Inferior parietal cortex (tissue), 1 donor: ENCODE measurements at regions not wholly inside any gene's neighbourhood (a gene's known extent, or its start where the extent isn't known, plus 50 kb on each side); places are given as distances from the start of the nearest gene placed in this dataset.
"Not testable (repeated sequence)": the region's sequence is repeated elsewhere in the genome, so short reads cannot be mapped to it uniquely, and the experiment has no call there.

Experiments
- DNase-seq: peaks from one replicate; pipeline ENCODE4 v3.0.0-alpha.2; 2016; ENCODE audit errors: extremely low spot score

DNA sequence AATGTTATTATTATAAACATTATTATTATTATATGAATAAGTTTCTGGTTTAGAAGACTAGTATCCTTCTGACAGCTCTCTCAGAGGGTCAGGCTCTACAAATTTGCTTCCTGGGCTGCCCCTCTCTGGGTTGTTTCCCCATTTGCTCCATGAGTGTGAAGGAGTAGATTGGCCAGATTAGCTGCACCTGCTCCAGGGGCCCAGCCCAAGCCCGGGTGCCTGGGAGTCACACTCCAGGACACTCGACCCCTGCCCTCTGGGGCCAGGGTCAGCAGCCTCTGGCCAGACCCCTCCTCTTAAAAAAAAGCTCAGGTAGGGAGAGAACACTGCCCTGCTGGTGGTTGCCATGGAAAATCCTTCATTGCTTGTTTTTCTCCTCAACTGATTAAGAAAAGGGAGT is 169.0 kb upstream of the FOXD4L5 start:
- DNase-seq, result not testable (repeated sequence)

DNA sequence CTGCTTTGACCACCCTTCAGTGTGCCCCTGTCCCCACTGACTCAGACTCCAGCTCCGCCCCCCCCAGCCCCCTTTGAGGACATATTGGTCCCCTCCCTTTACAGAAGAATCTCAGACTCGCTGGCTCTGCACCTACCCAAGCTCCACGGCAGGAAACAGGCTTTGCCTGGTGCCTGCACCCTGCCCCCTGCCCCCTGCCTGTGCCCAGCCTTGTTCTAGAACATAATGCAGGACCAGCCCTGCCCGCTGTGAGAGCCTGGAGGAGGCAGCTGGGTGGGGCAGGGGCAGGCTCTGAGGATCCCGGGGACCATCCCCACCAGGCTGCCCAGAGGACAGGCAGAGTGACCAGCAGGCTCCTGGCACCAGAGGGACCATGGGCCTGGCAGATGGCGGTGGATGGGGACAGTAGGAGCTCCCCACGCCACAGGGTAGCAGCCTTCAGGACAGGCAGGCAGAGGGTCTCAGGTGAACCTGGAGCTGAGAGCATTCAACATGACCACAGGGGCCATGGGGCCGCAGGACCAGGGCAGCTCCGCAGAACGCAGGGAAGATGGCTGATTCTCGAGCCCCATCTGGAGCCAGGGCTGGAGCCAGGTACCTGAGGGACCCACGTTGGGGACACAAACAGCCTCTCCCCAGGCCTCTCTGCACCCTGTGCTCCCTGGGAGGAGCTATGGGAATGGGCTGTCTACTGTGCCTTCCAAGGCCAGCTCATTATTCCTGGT is 165.0 kb upstream of the FOXD4L5 start:
- DNase-seq, result not testable (repeated sequence)

DNA sequence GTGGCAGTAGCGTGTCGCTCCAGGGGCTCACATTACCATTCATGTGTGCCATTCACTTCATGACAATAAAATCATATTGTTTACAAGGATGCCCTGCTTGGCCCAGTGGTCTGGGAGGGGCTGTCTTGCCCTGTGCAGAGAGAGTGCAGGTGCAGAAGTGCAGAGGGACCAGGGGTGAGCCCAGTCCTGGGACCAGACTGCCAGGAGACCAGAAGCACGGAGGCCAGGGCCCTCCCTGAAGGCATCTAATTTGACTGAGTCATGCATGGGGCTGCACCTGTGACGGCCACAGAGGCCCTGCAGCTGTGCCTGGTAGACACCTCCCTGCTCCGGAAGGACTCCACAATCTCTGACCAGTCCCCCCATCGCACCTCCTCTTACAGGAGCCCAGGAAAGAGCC is 164.4 kb upstream of the FOXD4L5 start:
- no peak for DNase-seq

DNA sequence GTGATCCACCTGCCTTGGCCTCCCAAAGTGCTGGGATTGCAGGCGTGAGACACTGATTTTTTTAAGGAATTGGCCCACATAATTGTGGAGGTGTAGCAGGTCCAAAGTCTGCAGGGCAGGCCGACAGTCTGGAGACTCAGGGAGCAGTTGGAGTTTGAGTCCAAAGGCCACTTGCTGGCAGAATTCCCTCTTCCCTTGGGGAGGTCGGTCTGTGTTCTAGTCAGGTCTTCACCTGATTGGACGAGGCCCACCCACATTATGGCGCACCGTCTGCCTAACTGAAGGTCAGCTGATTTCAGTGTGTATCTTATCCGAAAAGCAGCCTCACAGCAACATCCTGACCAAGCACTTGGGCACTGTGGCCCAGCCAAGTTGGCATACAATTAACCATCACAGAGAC is 162.1 kb upstream of the FOXD4L5 start:
- not testable (repeated sequence) for DNase-seq

DNA sequence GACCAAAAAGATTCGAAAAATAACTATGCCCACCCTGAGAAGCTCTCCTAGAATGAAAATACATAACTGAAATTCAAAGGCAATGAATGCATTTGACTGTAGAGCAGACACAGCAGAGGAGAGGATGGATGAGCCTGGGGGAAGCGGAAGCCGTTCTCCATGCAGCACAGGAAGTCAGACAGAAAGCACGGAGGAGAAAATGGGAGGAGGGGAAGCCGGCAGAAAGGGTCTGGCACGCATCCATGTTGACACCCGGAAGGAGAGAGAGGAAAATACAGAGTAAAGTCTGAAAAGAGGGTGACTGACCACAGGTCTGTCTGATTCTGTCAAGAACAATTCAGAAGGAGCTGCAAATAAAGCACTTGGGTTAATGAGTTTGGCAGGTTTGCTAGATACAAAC is 161.0 kb upstream of the FOXD4L5 start:
- not testable (repeated sequence) for DNase-seq

DNA sequence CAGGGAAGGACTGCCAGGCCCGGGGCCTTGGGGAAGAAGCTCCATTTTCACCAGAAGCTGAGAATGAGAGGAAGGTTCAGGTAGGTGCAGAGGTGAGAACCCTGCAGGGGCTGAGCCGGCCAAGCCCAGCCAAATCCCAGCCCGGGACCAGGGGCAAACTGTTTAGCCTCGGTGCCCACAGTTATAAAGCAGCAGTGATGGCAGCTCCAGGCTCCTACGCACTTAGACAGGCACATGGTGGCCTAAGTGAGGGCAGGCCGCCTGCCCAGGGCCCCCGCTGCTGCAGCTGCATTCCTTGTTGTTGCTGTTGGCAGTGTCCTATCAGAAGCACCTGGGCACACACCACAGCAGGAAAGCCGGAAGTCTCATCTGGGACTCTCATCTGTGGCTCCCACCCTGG is 159.9 kb upstream of the FOXD4L5 start:
- DNase-seq, result no peak

DNA sequence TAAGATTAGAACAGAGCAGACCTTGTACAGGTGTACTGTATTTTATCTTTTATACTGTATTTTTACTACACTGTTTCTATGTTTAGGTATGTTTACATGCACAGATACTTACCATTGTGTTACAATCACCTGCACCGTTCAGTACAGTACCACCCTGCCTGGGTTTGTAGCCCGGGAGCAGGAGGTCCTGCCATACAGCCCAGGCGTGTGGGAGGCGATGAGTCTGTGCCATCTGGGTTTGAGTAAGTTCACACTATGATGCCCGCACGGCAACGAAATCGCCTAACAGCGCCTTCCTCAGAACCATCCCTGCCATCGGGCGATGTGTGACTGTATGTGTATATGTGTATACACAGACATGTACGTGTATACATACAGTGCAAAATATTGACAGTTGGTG is 157.1 kb upstream of the FOXD4L5 start:
- not testable (repeated sequence) for DNase-seq

DNA sequence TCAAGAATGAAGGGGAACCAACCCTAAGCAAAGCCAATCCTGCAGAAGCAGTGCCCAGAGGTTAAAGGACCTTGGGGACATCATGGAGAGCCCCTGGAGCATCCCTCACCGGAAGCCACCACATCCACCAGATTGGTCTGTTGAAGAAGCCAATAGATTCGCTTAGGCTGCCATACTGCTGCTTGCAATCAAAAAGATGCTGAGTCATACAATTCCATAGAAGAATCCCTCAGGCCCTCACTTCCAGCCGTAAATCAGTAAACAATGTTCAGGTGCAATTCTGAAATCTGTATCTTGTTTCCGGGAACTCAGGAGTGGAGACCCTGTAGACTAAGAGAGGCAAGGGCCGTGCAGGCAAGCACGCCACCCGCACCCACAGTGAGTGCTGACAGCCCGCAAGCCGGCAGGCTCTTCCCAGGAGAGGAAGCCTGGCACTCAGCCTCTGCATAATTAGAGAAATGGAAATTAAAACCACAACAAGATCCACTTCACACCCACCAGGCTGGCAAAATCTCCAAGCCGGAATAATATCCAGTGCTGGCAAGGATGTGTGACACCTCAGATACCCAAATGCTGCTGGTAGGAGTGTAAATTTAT is 156.4 kb upstream of the FOXD4L5 start:
- DNase-seq, result not testable (repeated sequence)

DNA sequence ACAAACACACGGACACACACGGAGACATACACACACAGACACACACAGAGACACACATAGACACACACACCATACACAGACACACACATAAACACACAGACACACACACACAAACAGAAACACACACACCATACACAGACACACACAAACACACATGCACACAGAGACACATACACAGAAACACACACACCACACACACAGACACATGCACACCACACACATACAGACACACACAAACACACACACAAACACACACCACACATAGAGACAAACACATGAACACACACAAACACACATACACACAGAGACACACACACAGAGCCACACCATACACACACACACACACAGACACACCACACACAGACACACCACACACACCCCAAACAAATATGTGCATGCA is 152.7 kb upstream of the FOXD4L5 start:
- no peak for DNase-seq

DNA sequence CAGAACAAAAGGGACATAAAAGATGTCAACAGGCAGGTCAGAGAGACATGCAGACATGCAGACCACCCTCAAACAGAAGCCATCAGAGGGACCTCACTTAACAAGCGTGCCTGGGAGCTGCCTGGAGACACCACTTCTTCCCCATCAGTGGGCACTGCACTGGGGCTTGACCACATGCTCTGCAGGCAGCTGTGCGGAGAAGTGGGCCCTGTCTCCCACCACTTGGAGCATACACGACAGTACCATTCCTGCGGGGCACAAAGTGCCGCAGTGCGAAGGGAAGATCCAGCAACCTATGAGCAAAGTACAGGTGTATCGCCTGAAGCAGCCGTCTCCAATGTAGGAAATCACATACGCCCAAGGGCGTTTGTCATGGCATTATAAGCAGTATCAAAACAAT is 150.5 kb upstream of the FOXD4L5 start:
- no peak for DNase-seq

DNA sequence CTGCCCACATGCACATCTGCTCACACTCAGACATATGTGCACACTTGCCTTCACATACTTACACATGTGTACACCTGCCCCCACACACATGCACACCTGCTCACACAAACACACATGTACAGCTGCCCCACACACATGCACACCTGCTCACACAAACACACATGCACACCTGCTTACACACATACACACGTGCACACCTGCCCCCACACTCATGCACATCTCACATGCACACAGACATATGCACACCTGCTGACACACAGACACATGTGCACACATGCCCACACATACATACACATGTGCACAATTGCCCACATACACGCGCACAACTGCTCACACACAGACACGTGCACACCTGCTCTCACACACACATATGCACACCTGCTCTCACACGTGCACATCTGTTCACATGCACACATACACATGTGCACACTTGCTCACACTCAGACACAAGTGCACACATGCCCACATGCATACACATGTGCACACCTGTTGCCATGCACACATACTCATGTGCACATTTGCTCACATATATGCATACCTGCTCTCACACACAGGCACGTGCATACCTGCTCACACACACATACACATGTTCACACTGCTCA is 147.8 kb upstream of the FOXD4L5 start:
- DNase-seq, result no peak

DNA sequence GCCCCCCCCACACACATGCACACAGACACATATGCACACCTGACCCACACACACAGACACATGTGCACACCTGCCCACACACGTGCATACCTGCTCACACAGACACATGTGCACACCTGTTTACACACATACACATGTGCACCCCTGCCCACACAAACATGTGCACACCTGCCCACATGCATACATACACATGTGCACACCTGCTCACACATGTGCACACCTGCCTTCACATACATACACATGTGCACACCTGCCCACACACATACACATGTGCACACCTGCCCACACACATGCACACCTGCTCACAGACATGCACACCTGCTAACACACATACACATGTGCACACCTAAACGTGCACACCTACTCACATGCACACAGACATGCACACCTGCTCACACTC is 147.0 kb upstream of the FOXD4L5 start:
- no peak for DNase-seq

DNA sequence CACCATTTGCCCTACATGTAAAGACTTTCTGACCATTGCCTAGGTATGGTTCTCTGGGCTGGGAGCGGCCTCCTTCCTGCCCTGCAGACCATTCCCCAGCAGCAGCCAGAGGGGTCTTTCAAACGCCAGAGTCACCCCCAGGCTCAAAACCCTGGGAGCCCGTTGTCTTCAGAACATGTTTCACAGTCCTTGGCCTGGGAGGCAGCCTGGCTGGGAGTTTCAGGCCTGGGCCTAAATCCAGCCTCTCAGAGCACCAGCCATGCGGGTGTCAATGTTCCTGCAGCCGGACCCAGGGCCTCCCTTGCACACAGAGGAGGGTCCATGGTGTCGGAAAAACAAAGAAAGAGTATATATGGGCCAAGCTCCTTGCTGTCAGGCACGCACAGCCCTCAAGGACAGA is 145.2 kb upstream of the FOXD4L5 start:
- no peak for DNase-seq

DNA sequence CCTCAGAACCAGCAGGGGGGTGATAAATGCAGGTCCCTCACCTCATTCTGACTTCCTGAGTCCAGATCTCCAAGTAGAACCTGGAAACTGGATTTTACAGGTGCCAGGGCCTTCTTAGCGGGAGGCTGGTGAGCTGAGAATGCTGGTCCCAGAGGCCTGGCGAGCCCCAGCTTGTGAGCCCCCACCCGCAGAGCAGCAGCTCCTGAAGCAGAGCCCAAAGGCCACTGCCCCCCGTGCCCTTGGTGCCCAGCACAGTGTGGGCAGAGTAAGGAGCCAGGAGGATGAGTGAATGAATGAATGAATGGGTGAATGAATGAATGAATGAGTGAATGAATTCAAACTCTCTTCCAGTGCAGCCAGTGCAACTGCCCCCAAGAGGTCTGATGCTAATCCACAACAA is 142.4 kb upstream of the FOXD4L5 start:
- DNase-seq, result not testable (repeated sequence)

DNA sequence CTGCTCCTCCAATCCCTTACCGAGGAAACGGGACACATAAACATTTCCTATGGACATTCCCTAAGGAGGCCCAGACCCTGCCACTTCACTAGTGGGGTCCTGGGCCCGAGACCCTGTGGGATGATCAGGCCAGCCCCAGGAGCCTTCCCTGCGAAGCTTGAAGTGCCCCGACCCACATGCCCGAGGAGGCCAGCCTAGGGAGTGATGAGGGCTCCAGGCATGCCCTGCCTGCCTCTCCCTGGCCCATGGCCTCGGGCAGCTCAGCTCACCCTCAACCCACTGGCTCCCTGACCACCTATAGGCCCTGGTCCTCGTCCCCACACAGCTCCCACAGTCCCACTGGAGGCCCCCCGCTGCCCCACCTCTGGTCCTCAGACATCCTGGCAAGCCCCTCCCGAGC is 141.8 kb upstream of the FOXD4L5 start:
- not testable (repeated sequence) for DNase-seq

DNA sequence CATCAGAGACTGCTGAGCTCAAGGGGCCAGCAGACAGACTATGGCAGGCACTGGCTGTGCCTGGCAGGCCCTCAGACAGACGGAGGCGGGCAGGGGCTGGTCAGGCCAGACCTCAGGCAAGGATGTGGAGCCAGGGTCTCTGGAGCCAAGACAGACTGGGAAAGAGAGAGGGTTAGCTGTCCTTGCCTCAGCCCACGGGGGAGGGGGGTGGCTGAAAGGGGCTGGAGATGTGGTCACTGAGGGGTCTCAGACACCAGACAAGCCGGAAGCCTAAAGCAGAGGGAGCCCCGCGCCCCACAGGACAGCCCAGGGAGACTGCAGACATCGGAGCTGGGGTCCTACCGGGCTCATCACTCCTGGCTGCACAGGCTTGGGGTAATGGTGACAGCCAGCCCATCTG is 141.2 kb upstream of the FOXD4L5 start:
- no peak for DNase-seq

DNA sequence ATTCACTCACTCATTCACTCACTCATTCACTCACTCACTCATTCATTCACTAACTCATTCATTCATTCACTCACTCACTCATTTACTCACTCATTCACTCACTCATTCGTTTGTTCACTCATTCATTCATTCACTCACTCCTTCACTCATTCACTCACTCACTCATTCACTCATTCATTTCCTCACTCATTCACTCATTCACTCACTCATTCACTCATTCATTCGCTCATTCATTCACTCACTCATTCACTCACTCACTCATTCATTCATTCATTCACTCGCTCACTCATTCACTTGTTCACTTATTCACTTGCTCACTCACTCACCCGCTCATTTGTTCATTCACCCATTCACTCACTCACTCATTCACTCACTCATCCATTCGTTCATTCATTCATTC is 140.2 kb upstream of the FOXD4L5 start:
- DNase-seq, result not testable (repeated sequence)

DNA sequence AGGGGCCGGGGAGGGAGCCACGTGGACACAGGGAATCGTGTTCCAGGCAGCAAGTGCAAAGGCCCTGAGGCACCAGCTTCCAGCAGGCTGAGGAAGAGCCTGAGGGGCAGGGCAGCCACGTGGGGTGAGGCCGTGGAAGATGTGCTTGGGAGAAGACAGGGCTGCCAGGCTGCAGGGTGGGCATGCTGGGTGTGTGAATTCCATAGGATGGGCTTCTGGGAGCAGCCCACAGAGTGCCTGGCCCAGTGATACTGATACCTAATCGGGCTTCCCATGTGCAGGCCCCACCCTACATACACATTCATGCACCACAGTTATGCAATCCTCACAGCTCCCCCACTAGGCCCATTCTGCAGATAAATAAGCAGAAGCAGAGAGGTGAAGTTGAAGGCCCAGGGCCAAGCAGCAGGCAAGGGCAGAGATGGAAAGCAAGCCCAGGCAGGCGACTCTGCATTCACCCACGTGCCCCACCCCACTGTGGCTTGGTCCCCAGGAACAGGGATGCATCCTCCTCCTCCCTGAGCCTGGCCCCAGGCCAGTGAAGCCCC is 139.5 kb upstream of the FOXD4L5 start:
- DNase-seq, result not testable (repeated sequence)

DNA sequence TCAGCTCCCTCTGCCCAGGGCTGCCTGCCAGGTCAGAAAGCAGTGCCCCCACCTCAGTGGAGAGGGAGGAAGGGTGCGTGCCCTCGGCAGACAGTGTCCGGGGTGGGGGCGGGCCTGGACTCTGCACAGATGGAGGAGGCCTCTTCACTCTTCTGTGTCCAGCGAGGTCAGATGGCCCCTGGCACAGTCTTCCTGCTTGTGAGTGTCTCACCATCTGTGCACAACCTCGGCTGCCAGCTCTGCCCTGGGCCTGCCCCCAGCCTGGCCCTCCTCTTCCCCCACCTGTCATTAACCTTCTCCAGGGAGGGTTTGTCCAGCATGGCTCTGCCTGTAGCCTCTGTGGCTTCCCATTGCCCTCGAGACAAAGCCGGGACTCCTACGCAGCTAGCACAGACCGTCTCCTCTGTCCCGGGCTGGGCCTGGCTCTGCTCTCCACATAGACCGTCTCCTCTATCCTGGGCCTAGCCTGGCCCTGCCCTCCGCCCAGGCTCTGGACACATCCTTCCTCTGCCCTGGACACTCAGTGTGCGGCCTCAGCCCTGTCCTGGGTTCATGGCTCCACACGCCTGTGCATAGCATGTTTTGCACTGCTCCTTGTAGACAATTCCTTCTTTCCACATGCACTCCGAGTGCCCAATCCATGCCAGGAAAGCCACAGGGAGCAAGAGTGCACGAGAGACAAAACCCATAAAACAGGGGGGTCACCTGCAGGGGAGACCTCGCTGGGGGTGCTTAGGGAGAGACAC is 138.9 kb upstream of the FOXD4L5 start:
- not testable (repeated sequence) for DNase-seq

DNA sequence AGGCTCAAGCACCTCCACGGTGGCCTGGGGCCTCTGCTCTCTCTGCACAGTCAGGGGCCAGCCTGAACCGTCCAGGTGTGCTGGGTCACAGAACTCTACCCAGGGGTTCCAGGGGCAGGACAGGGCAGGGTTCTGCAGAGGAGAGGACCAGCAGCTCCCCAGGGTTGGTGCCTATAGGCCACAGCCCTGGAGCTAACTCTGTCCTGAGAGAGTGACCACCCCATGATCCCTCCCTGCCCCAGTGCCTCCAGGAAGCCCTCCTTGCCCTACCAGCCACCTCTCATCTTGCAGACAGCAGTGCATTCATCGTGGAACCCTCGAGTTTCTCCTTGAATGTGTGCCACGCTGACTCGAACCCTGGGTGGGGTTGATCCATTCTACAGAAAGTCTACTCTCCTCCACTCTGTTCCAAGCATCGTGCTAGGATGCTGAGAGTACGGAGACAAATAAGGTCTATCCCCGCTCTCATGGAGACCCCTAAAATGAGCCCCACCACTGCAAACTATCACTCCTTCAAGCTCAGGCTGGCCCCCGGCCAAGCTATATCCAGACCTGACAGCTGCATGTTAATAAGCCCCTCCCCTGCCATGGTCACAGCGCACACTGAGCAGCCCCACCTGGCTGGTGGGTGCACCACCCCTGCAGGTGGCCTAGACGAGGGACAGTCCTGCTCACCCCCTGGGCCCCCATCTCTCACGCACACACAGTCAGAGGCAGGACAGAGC is 138.1 kb upstream of the FOXD4L5 start:
- not testable (repeated sequence) for DNase-seq

DNA sequence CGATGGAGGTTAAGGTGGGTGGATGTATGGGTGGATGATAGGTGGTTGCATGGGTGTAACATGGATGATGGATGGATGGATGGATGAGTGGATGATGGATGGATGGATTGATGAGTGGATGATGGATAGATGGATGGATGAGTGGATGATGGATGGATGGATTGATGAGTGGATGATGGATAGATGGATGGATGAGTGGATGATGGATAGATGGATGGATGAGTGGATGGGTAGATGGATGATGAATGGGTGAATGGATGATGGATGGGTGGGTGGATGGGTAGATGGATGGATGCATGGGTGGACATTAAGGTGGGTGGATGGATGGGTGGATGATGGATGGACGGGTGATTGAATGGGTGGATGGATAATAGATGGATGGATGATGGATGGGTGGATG is 136.5 kb upstream of the FOXD4L5 start:
- not testable (repeated sequence) for DNase-seq

DNA sequence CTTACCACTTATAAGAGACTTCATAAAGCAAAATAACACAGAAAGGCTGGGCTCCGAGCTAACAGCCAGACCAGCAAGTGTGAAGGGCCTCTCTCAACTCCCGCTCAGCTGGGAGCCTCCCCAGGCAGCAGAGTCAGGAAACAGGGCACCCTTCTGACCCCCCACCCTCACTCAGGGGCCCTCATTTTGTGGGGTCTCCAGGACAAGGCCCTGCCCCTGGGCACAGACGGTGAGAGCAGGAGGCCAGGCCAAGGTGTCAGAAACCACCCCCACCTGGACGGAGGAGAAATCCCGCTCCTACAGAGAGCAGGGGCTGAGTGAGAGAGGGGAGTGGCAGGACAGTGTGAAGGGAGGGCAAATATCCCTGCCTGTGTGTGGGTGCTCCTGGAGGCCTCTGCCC is 135.8 kb upstream of the FOXD4L5 start:
- DNase-seq, result no peak
